ENCODE measurements at regions not wholly inside any gene's neighbourhood (a gene's known extent, or its start where the extent isn't known, plus 50 kb on each side); places are given as distances from the start of the nearest gene placed in this dataset.
"Not testable (repeated sequence)": the region's sequence is repeated elsewhere in the genome, so short reads cannot be mapped to it uniquely, and the experiment has no call there.

DNA sequence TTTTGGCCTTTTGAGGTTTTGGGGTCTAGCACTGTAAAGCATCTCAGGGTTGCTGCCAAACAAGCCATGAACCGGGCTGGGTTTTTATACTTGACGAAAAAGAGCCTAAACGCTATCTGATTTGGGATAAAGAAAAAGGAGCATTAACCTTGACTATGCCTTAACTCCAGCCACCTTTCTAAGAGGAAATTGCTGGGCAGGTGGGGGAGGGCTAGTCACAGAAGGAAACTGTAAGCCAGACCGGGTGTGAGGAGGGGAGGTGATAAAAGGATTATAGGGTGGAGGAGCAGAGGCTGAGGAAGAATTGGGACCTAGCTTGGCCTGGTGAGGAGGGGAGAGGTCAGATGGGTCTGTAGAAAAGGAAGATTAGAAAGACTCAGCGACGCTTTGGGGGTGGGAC lies 335.2 kb upstream of the HTR1E start:
- not testable (repeated sequence) for DNase-seq

DNA sequence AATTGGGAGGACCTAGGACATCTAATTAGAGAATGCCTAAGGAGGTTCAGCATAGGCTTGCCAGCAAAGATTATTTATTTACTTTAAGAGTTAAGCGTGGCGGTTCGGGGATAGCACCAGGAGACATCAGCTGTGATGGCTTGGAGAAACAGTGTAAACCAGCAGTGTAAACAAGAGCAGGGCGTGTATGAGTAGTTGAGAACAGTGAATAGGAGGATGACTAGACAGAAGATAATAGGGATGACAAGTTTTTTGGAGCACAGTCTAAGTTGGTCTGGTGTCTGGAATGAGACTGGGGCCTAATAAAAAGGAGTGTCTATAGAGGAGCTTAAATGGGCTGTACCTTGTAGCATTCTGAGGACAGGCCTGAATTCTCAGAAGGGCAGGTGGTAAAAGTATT lies 338.4 kb upstream of the HTR1E start:
- DNase-seq = not testable (repeated sequence)

DNA sequence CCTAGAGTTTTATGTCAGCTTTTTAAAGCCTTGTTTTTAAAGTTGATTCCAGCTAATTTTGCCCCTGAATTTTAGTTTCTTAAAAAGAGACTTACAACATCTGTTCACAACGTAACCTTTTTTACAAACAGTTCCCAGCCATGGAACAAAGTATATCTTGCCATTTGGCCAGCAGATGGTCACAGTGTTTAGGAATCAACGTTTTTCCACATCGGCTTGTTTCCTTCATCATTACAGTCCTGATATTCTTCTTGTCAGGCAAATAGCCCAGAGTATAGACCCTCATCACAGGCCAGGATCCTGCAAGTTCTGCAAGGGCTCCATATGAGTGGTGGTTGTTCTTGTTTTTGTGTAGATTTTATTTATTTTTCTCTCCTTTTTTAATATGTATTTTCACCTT lies 341.7 kb upstream of the HTR1E start:
- no peak for DNase-seq

DNA sequence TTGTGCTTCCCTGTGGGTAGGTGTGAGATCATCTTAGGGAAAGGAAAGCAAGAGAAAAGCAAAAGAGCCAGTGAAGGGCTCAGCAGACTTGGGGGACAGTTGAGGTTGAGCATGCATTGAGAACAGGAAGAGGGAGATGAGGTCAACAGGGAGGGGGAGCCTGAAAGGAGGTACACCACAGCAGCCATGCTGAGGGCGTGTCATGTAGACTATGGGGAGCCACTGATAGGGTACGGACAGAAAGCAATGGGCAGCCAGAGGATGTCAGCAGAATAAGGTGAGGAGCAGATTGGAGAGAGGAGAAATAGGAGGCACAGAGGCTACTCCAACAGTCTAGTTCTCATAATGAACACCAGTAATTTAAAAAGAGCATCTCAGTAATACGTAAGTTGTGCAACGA lies 351.1 kb upstream of the HTR1E start:
- DNase-seq = no peak

DNA sequence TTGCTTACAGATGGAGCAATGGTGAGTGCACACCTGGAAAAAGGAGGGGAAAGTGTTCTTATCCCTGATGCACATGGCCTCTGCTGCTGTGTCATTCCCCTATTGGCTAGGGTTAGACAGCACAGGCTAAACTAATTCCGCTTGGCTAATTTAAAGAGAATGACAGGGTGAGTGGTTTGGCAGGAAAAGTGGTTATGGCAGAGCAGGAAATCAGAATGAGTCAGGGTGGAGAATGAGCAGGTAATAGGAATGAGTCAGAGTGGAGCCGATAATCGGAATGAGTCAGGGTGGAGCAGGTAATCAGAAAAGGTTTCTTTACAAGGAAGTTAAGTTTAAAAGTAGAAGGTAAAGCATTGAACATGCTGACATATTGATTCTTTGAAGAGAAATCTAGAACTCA lies 355.5 kb upstream of the HTR1E start:
- no peak for DNase-seq

DNA sequence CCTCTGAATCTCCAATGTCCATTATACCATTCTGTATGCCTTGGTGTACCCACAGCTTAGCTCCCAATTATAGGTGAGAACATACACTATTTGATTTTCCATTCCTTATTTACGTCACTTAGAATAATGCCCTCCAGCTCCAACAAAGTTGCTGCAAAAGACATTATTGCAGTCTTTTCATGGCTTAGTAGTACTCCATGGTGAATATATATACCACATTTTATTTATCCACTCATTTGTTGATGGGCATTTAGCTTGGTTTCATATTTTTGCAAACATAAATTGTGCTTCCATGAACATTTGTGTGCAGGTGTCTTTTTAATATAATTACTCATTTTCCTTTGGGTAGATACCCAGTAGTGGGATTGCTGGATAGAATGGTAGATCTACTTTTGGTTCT lies 374.1 kb upstream of the HTR1E start:
- no peak for DNase-seq

DNA sequence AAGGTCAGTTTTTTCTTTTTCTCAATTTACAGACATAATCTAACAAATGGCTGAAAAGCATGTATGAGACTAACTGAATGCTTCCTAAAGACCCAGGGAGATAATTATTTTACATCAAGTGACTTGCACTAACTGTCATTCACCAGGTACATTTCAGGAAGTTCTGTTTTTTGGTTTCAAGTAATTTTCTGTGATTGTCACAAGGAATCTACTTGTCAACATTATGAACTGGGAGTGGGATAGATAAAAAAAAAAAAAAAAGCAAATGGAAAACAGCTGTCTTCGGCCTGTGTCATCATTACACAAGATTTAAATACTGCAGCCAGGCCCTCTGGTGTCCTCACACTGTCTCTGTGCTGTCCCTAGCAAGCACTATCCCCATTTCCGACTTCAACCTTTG lies 379.0 kb upstream of the HTR1E start:
- no peak for DNase-seq

DNA sequence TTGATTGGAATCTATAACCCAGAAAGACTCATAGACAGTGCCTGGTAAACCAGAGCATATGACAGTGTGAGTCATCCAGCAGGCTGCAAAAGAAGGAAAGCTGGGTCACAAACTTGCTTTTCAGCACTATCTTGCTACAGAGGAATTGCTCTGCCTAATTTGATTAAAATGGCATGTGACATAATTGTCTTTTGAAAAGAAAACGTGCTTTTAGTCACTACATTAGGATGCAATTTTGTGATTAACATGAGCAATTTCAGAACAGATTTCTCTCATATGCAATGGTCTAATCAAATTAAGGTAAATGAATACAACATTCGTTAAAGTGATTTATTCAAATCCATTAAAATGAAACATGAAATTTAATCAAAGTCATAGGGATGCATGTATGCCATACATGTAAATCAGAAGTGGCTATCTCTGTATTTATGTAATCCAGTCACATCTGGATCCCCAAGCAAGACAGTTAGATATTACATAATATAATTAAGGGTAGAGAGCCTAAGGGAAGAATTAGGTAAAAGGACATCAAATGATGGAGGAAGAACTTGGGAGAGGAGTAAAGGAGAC lies 400.0 kb upstream of the HTR1E start:
- DNase-seq = no peak

DNA sequence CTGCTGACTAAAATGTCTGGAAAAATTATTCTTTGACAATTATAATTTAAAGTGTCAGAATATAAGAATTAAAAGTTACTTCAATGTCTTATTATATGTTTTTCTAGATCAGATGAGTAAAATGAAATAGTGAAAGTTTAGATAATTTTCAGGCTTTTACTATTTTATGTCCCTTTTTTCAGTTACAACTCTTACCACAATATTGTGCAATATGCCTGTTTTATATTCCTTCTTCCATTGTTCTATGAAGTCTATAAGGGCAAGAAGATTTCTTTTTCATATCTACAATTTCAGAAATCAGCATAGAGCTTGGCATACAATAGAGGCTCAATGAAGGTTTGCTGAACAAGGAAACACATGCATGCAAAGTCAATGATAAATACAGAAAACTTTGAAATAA lies 401.2 kb upstream of the HTR1E start:
- no peak for DNase-seq

DNA sequence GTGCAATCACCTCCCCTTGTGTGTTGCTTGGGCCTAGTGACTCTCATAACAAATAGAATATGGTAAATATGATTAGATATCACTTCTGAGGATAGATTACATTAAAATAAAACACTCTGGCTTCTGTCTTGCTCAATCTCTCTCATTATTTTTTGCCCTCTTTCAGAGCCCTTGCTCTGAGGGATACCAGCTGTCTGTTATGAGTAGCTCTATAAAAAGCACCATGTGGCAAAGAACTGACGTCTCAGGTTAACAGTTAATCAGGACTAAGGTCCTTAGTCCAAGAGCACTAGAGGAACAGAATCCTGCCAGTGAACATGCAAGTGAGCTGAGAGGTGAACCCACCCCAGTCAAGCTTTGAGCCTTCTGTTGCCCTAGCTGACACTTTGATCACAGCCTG lies 402.2 kb upstream of the HTR1E start:
- no peak for DNase-seq

DNA sequence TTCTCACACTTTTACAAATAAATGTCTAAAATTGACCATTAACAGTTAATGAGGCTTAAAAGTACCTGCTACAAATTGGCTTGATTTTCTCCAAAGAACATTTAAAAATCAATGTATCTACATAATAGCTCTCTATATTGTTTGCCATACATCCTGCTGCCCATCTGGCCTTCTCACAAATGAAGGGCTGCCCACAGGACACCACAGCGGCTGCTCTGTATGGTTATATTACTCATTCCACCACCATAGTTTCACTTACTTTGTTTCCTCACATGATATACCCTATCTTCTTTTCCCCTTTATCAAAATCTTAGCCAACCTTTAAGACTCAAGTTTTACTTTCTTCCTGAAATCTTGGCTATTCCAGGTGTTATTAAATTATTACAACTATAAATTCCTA lies 407.7 kb upstream of the HTR1E start:
- DNase-seq = no peak

DNA sequence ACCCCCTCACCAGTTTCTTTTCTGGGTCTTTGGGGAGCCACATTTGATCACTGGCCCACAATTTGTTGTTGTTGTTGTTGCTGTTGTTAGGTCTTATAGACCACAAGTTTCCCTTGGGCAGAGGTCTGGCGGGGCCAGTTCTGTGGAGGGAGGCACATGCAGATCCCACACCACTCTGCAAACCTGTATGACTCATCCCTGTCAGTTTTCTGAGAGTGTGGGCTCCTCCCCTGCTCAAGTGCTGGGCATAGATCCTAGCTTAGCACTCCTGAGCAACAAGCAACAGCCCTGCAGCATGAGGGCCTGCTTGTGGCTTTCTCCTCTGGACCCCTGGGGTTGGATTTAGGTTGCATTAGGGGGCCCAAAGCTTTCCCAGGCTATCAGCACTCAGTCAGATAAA lies 411.1 kb upstream of the HTR1E start:
- no peak for DNase-seq

DNA sequence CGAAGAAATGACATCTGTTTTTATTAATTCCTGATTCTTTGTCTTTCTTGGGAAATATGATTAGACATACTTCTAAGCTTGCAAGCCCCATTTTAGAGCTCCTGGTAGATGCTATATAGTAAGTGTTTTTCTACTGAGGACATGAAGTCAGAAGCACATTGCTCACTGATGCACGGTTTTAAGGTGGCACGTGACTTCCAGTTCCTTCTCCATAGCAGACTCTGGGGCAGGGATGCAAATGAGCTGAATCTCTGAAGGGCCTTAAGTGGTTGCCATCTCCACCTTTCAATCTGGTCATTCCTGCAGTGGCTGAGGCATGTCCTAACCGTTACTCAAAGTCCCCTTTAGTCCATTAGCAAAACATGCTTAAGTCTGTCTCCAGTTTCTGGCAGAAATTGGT lies 421.2 kb upstream of the HTR1E start:
- no peak for DNase-seq

DNA sequence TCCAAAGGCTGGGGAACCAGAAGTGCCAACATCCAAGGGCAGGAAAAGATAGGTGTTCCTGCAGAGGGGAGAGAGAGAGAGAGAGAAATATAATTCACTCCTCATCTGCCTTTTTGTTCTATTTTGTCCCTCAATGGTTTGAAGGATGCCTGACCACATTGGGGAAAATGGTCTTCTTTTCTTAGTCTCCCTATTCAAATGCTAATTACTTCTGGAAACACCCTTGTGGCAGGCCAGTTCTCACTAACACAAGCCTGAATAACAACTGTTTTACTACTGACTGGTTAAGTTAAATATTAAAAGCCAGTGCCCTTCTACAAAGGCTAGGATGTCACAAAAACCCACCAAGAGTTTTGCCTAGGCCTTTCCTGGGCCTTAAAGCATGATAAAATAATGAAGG lies 425.4 kb upstream of the HTR1E start:
- no peak for DNase-seq

DNA sequence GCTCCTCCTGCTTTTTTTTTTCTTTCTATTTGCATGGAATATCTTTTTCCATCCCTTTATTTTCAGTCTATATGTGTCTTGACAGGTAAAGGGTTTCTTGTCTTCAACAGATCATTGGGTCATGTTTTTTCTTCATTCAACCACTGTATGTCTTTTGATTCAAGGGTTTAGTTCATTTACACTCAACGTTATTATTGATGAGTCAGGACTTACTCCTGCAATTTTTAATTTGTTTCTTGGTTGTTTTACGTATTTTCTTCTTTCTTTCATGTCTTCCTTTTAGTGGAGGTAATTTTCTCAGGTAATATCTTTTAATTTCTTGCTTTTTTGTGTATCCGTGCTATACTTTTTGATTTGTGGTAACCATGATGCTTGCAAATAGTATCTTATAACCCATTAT lies 429.1 kb upstream of the HTR1E start:
- no peak for DNase-seq

DNA sequence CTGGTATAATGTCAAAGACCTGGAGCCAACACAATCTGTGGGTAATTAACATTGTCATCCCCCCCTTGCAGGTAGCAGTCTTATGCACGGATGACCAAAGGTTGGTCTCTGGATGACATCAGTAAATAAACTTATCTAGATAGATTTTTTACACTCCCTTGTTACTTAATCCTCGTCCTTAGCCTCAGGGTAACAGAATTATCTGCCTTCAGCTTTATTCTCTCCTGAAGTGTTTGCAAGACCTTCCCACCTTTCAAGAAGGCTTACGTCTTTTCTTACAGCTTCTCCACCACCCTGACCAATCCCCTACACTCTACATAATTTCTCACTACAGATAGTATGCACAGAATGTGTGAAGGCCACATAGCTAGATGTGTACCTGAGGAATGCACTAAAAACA lies 434.8 kb upstream of the HTR1E start:
- DNase-seq = no peak

DNA sequence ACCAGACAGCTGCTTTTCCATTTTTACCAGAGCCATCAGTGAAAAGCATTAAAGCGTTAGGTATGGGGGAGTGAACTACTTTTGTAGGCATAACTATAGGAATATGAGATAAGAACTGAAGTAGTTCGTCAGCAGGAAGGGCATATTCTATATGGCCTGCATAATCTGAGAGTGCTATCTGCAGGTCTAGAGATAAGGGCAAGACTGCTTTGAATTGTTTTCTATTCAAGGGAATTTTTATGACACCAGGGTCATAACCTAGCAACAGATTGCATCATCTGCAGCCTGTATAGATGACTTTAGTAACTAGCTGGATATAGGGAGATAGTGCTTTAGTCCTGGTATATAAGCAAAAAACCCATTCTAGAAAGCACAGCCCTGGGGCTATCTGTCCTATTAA lies 437.3 kb upstream of the HTR1E start:
- no peak for DNase-seq

DNA sequence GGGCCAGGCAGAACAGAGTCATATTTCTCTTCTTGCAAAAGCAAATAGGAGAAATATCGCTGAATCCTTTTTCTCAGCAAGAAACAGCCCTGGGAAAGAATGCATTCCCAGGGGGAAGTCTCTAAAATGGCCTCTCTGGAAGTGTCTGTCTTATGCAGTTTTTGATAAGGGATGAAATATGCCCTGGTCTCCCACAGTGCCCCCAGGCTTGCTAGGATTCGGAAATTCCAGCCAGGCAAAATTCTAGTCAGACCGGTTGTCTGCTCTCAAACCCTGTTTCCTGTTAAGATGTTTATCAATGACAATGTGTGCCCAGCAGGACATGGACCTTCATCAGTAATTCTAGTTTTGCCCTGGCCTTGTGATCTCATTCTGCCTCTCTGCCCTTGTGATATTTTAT lies 448.3 kb upstream of the HTR1E start:
- not testable (repeated sequence) for DNase-seq

DNA sequence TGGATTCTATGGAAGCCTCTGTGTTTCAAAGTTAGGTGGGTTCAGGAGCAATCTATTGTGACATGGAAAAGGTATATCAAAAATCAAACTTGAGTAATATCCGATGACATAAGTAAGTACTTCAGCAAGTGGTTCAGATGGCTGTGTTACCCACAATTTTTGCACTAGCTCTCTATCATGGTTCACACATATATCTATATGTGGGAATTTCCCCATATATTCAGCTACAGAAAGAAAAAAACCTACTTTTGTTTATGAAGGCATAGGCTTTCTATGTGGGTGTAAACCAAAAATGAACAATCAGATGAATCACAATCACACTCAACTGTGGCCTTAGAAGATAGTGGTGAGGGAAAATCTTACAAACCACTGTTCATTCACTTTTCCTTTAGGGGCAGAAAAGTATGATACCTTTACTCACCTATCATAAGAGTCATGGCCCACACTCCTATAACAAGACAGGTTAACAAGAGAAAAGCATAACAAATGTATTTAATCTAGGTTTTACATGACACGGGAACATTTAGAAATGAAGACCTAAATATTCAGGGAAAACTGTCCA lies 449.6 kb upstream of the HTR1E start:
- DNase-seq = no peak

DNA sequence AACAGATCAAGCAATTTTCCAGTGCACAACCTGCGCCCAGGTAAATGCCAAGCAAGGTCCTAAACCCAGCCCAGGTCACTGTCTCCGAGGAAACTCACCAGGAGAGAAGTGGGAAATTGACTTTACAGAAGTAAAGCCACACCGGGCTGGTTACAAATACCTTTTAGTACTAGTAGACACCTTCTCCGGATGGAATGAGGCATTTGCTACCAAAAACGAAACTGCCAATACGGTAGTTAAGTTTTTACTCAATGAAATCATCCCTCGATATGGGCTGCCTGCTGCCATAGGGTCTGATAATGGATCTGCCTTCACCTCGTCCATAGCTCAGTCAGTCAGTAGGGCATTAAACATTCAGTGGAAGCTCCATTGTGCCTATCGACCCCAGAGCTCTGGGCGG lies 459.0 kb upstream of the HTR1E start:
- not testable (repeated sequence) for DNase-seq

DNA sequence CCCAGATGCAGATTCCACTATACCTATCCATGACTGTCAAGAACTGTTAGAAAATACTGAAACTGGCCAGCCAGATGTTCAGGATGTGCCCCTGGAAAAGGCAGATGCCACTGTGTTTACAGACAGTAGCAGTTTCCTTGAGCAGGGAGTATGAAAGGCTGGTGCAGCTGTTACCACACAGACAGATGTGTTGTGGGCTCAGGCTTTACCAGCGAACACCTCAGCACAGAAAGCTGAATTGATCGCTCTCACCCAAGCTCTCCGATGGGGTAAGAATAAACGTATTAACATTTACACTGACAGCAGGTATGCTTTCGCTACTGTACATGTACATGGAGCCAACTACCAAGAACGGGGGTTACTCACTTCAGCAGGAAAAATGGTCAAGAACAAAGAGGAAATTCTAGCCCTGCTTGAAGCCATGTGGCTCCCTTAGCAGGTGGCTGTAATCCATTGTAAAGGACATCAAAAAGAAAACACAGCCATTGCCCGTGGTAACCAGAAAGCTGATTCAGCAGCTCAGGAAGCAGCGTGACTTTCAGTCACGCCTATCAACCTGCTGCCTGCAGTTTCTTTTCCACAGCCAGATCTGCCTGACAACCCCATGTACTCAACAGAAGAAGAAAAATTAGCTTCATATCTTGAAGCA lies 459.7 kb upstream of the HTR1E start:
- no peak for DNase-seq

DNA sequence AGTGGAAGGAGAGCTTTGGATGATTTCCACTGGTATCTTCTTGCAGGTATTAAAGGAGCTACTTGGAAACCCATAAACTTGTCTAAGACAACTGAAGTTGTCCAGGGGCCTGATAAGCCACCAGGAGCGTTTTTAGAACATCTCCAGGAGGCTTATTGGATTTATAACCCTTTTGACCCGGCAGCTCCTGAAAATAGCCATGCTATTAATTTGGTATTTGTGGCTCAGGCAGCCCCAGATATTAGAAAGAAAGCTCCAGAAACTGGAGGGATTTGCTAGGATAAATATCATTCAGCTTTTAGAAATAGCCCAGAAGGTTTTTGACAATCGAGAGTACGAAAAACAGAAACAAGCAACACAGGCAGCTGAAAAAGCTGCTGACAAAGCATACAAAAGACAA lies 461.0 kb upstream of the HTR1E start:
- DNase-seq = no peak

DNA sequence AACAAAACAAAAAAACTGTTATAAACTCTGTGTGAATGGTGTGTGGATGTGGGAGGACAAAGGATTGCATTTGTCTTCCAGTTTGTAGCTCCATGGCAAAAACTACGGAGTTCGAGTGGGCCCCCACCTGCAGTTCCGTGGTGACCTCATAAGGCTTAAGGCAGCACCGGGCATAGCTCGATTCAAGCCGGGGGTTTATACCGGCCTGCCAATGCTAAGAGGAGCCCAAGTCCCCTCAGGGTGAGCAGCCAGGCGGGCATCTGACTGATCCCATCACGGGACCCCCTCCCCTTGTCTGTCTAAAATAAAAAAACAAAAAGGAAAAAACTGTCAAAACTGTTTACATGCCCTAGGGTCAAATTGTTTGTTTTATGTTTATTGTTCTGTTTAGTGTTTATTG lies 463.2 kb upstream of the HTR1E start:
- no peak for DNase-seq

DNA sequence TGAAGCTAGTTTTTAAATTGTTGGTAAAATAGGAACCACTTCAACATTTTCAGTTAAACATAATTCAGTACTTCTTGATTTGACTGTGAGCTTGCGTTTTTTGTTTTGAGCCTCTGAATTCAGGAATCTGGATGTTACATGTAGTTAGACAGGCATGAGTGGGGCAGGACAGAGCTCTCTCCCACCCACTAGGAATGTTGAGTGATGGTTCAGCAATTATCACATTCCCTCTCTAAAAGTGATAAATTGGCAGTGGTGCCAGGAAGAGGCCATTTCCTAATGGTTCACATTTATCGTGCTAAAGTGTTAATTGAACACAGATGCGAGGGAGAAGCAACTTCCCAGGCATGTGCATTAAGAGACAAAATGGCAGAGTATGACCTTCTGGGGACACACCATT lies 465.5 kb upstream of the HTR1E start:
- DNase-seq = no peak

DNA sequence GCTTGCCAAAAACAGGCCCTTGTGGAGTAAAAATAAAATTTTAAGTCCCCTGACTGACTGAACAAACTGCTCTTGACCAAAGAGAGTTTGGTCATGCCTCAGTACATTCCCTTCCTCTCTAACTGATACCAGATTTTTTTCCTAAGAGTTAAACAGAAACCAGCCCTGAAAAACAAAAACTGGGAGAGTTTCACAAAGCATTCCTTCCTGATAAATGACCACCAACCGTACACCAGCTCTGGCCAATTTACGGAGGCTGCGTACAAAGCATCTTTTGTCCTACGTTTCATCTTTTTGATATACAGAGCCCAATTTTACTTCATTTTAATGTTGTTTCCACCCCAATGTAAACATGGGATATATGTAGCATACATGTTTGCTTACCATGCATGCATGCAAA lies 477.4 kb upstream of the HTR1E start:
- no peak for DNase-seq

Measured in NCI-H2107 (cell line).